MCF 10A (cell line): ENCODE measurements at regions not wholly inside any gene's neighbourhood (a gene's known extent, or its start where the extent isn't known, plus 50 kb on each side); places are given as distances from the start of the nearest gene placed in this dataset.

Experiments used
- BruUV-seq: library from RNA; stranded (reverse); fragments of 400-500 nt; replicated peaks from 2 replicates; lab custom pipeline; 2021; lab: Mats Ljungman, UMichigan
- CTCF ChIA-PET: fragments of 300-600 bp; sonication (Branson Sonifier 250); formaldehyde crosslinking; extraction: SDS; loops from one replicate; lab custom pipeline; 2021; ENCODE audit warnings: antibody characterized with exemption, inconsistent platforms; lab: Yijun Ruan, JAX
- POLR2A ChIA-PET: fragments of 300-600, 350-650 bp; sonication (Branson Sonifier 250); formaldehyde crosslinking; extraction: SDS; loops from one replicate; lab custom pipeline; 2020; ENCODE audit warnings: antibody characterized with exemption, inconsistent platforms; lab: Yijun Ruan, JAX
- DNase-seq: peaks from one replicate; pipeline ENCODE4 v3.0.0-alpha.2; 2018; ENCODE audit not compliant: unreplicated experiment
- H3K27ac Mint-ChIP-seq: one replicate; pipeline ENCODE4 v1.8.0; 2022; ENCODE audit warnings: mild to moderate bottlenecking, low read depth, mixed read lengths; ENCODE audit not compliant: unreplicated experiment
- H3K27me3 Mint-ChIP-seq: one replicate; pipeline ENCODE4 v1.8.0; 2022; ENCODE audit warnings: mixed read lengths; ENCODE audit not compliant: insufficient read depth, unreplicated experiment
- H3K36me3 Mint-ChIP-seq: one replicate; pipeline ENCODE4 v1.8.0; 2022; ENCODE audit warnings: mild to moderate bottlenecking, moderate library complexity, mixed read lengths; ENCODE audit not compliant: insufficient read depth, unreplicated experiment
- H3K4me1 Mint-ChIP-seq: one replicate; pipeline ENCODE4 v1.8.0; 2022; ENCODE audit warnings: mixed read lengths; ENCODE audit not compliant: insufficient read depth, unreplicated experiment
- H3K4me3 Mint-ChIP-seq: one replicate; pipeline ENCODE4 v1.8.0; 2022; ENCODE audit warnings: mild to moderate bottlenecking, moderate library complexity, mixed read lengths; ENCODE audit not compliant: unreplicated experiment
- H3K9me3 Mint-ChIP-seq: one replicate; pipeline ENCODE4 v1.8.0; 2022; ENCODE audit warnings: mixed read lengths; ENCODE audit not compliant: unreplicated experiment
- intact Hi-C: fragments of 100-400 bp; cut with micrococcal nuclease; formaldehyde crosslinking; loops from 2 replicates; pipeline ENCODE4 v1.14.1; 2022
- TF ChIP-seq, protein P1 (sequence below): fragments of 200-600 bp; IDR thresholded peaks from one replicate; pipeline ENCODE4 v1.8.0; 2022; ENCODE audit warnings: antibody characterized with exemption, mild to moderate bottlenecking; ENCODE audit not compliant: unreplicated experiment

DNA sequence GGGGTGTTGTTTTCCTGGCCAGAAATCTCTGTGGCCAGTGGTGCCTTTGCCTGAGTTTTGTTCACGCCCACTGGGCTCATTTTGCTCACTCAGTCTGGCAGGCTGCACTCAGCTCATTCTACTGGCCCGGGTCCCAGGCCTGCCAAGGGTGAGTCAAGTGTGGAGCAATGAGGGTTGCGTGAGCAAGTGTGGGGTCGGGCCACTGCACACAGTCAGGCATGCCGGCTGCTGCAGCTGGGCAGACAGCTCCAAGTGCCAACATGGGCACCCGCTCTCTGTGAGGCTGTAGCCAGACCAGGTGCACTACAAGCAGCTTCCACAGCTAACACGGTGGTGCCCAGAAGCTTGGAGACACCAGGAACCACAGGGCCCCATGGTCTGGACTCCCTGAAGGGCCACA lies 801.1 kb upstream of the RAB6C start:
- Mint-ChIP-seq H3K4me1 (peaks cover 34% of the 10 kb centered on the region), H3K36me3 (no peaks in the 10 kb centered on the region), H3K4me3 (no peak overlapping the region), H3K27me3 (no peaks in the 10 kb centered on the region), H3K27ac (peak overlapping the region; percentile 44), H3K9me3 (peaks cover 7% of the 10 kb centered on the region)
- peak; percentile 93 for DNase-seq
- POLR2A ChIA-PET: interaction anchor here (0.6 to 1.5 kb wide), 8 partner anchors 13 to 1063 kb away, joined by 3 to 7 read pairs (median 3); no protein-coding TSS in a partner anchor
- no TSS peak for BruUV-seq
- CTCF ChIA-PET: interaction anchor here (0.6 to 1.5 kb wide), 5 partner anchors 13 to 861 kb away, joined by 3 to 6 read pairs (median 4); no protein-coding TSS in a partner anchor
- intact Hi-C loops: loop anchor here (10.0 kb wide), 1 partner anchor 304 kb away; no protein-coding TSS in a partner anchor
- TF ChIP-seq, protein P1, sequence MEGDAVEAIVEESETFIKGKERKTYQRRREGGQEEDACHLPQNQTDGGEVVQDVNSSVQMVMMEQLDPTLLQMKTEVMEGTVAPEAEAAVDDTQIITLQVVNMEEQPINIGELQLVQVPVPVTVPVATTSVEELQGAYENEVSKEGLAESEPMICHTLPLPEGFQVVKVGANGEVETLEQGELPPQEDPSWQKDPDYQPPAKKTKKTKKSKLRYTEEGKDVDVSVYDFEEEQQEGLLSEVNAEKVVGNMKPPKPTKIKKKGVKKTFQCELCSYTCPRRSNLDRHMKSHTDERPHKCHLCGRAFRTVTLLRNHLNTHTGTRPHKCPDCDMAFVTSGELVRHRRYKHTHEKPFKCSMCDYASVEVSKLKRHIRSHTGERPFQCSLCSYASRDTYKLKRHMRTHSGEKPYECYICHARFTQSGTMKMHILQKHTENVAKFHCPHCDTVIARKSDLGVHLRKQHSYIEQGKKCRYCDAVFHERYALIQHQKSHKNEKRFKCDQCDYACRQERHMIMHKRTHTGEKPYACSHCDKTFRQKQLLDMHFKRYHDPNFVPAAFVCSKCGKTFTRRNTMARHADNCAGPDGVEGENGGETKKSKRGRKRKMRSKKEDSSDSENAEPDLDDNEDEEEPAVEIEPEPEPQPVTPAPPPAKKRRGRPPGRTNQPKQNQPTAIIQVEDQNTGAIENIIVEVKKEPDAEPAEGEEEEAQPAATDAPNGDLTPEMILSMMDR: no peak

DNA sequence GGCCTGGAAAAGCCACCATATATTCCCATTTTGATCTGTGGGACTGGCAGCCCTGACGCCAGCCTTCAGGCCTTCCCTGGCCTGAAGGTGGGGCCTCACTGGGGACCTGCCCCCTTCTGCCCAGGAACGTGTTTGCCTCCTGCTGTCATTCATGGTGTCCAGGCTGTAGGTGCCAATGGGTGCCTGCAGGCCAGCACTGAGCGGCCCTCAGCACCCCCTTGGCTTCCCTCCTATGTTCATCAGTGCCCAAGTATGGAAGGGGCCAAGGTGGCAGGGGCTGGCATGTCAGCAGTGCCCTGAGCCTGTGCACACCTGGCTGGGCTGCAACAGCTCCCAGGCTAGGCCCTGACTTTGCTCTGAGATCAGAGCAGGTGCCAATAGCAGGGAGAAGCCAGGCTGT lies 800.3 kb upstream of the RAB6C start:
- no peaks in the 10 kb centered on the region for H3K36me3 Mint-ChIP-seq
- TF ChIP-seq, protein P1: no peak
- H3K4me1 Mint-ChIP-seq: peaks cover 34% of the 10 kb centered on the region
- BruUV-seq: no TSS peak
- no peak for DNase-seq
- no peaks in the 10 kb centered on the region for H3K27me3 Mint-ChIP-seq
- H3K27ac Mint-ChIP-seq: no peak overlapping the region
- intact Hi-C loops: loop anchor here (10.0 kb wide), 1 partner anchor 304 kb away; no protein-coding TSS in a partner anchor
- ChIA-PET CTCF (interaction anchor here (1.1 to 1.5 kb wide), 3 partner anchors 12 to 54 kb away, joined by 3 to 4 read pairs (median 3); no protein-coding TSS in a partner anchor), POLR2A (interaction anchor here (0.6 to 1.5 kb wide), 2 partner anchors 12 to 49 kb away, joined by 3 to 7 read pairs; no protein-coding TSS in a partner anchor)
- H3K4me3 Mint-ChIP-seq: no peak overlapping the region
- no peaks in the 10 kb centered on the region for H3K9me3 Mint-ChIP-seq

DNA sequence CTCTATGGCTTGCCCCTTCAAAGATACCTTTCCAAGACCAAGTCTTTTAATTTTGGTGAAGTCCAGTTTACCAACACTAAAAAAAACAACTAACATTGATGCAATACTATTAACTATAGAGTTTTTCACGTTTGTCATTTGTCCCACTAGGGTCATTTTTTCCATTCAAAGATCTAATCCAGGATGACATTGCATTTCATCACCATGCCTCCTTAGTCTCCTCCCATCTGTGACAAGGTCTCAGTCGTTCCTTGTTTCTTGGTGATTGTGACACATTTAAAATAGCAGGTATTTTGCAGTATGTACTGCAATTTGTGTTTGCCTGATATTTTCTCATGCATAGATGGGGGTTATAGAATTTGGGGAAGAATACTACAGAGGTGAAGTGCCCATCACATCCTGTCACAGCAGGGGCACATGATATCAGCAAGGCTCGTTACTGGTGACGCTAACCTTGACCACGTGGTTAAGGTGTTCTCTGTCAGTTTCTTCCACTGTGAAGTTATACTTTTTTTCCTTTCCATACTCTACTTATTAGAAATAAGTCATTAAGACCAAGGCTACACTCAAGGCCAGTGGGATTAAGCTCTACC lies 799.2 kb upstream of the RAB6C start:
- no TSS peak for BruUV-seq
- CTCF ChIA-PET: no interaction called here

DNA sequence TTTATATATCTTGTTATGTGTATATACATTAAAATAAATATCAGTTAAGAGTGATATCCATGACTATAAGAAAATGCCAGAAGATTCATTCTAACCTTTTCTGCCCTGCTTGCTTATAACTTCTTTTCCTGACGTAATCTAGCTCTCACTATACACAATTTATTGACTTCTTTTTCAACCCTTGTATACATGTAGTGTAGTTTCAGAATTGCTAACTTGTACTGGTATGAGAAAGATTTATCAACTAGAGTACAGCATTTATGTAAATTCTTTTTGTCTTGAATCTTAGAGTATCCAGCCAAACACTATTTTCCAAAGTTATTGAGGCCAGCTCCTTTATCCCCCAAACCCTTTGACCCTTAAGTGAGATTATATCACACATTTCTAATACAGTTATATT lies 798.0 kb upstream of the RAB6C start:
- POLR2A ChIA-PET: interaction anchor here (1.0 kb wide), 1 partner anchor 66 kb away, joined by 3 read pairs; no protein-coding TSS in a partner anchor
- H3K27me3 Mint-ChIP-seq: no peaks in the 10 kb centered on the region

More for the DNA sequence above, 799.2 kb upstream of the RAB6C start:
- Mint-ChIP-seq H3K4me1 (peaks cover 34% of the 10 kb centered on the region), H3K36me3 (no peaks in the 10 kb centered on the region), H3K9me3 (no peaks in the 10 kb centered on the region), H3K27me3 (no peaks in the 10 kb centered on the region), H3K4me3 (no peak overlapping the region), H3K27ac (peak overlapping the region; percentile 31)
- DNase-seq: no peak
- intact Hi-C loops: no loop called here
- TF ChIP-seq, protein P1: no peak
- POLR2A ChIA-PET: no interaction called here

More for the DNA sequence above, 798.0 kb upstream of the RAB6C start:
- intact Hi-C loops: no loop called here
- TF ChIP-seq, protein P1: no peak
- no peaks in the 10 kb centered on the region for H3K9me3 Mint-ChIP-seq
- peaks cover 34% of the 10 kb centered on the region for H3K4me1 Mint-ChIP-seq
- H3K4me3 Mint-ChIP-seq: no peak overlapping the region
- no peak for DNase-seq
- no peaks in the 10 kb centered on the region for H3K36me3 Mint-ChIP-seq
- CTCF ChIA-PET: interaction anchor here (0.7 kb wide), 1 partner anchor 871 kb away, joined by 3 read pairs; no protein-coding TSS in a partner anchor
- no TSS peak for BruUV-seq
- peak overlapping the region; percentile 27 for H3K27ac Mint-ChIP-seq
